Left lung (tissue), 4 donors: ENCODE measurements at regions not wholly inside any gene's neighbourhood (a gene's known extent, or its start where the extent isn't known, plus 50 kb on each side); places are given as distances from the start of the nearest gene placed in this dataset.
A peak's percentile ranks its signal among the peaks of the same experiment; 100 is the strongest.

Experiments used
- ATAC-seq: fragments of 200-7000 bp; cut with Tn5 transposase; one replicate; pipeline ENCODE4 v1.9.1; 2020; ENCODE audit warnings: moderate library complexity
- DNase-seq, 4 donors: peaks; one replicate each; pipeline ENCODE4 v3.0.0-alpha.2; 2013 to 2020
- H3K27ac ChIP-seq, 2 donors: fragments of 200-600 bp; sonication (generic) in 1 of 2; one replicate each; pipeline versions ENCODE4 v1.5.0 to v1.8.0; 2020 to 2021
- H3K27me3 ChIP-seq, 2 donors: fragments of 200-600 bp; sonication (generic) in 1 of 2; one replicate each; pipeline versions ENCODE4 v1.5.0 to v1.8.0; 2020 to 2021
- H3K36me3 ChIP-seq, 2 donors: fragments of 200-600 bp; sonication (generic) in 1 of 2; one replicate each; pipeline versions ENCODE4 v1.5.0 to v1.8.0; 2020 to 2021
- H3K4me1 ChIP-seq, 2 donors: fragments of 200-600 bp; one replicate each; pipeline ENCODE4 v1.8.0; 2021
- H3K4me3 ChIP-seq, 2 donors: fragments of 200-600 bp; sonication (generic) in 1 of 2; one replicate each; pipeline versions ENCODE4 v1.5.0 to v1.8.0; 2020 to 2021; ENCODE audit warnings: mild to moderate bottlenecking in 1 of 2
- H3K9me3 ChIP-seq, 2 donors: fragments of 200-600 bp; sonication (generic) in 1 of 2; one replicate each; pipeline versions ENCODE4 v1.5.0 to v1.8.0; 2020 to 2021
- CTCF ChIP-seq, 2 donors: fragments of 200-600 bp; sonication (generic) in 1 of 2; IDR thresholded peaks; one replicate each; pipeline versions ENCODE4 v1.5.0 to v1.8.0; 2021; ENCODE audit warnings: antibody characterized with exemption in 2 of 2
- intact Hi-C, 2 donors: fragments of 100-400 bp; cut with DNase I; formaldehyde crosslinking; loops; one replicate each; pipeline versions ENCODE4 v1.11.2 to v1.14.2; 2022
- donor health status: DM: no; HTN: yes; CAD: no.
- donor health status: DM: no; HTN: no; CAD: no.

GRCh38 chr21:22764222-22764621, 1766.0 kb downstream of the NCAM2 start:
- intact Hi-C loops: no loop called here
- Histone ChIP-seq H3K27ac (no peak overlapping the region), H3K4me3 (no peak overlapping the region), H3K9me3 (no peaks in the 10 kb centered on the region), H3K27me3 (no peaks in the 10 kb centered on the region), H3K4me1 (no peaks in the 10 kb centered on the region), H3K36me3 (no peaks in the 10 kb centered on the region)
- DNase-seq (no peak), ATAC-seq (no peak)
- TF ChIP-seq CTCF (IDR thresholded peaks at IDR 0.05): no peak

DNA sequence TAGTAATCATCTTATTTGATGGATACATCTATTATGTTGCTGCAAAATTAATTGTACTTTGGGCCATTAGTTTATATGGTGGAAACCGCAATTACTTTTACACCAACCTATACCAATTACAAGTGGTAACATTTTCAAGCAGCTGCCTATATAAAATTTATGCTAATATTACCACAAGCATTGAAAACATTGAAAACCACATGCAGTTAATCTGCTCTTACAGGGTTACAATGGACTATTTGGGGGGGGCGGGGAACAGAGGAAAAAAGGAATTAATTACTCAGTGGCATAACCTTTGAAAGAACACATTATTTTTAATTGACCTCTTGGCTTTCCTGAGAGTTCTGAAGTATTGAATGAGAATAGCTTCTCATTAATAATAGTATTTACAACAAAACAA, 1793.2 kb downstream of the NCAM2 start:
- TF ChIP-seq CTCF (IDR thresholded peaks at IDR 0.05): no peak
- no peaks in the 10 kb centered on the region for H3K4me1 ChIP-seq
- H3K27ac ChIP-seq: no peak overlapping the region
- intact Hi-C loops: loop anchor here in 1 of 2 donors (10.0 kb wide), 1 partner anchor 1557 kb away; no protein-coding TSS in a partner anchor
- no peaks in the 10 kb centered on the region for H3K27me3 ChIP-seq
- H3K36me3 ChIP-seq: no peaks in the 10 kb centered on the region
- H3K9me3 ChIP-seq: no peaks in the 10 kb centered on the region
- ATAC-seq: no peak
- DNase-seq: no peak
- no peak overlapping the region for H3K4me3 ChIP-seq

DNA sequence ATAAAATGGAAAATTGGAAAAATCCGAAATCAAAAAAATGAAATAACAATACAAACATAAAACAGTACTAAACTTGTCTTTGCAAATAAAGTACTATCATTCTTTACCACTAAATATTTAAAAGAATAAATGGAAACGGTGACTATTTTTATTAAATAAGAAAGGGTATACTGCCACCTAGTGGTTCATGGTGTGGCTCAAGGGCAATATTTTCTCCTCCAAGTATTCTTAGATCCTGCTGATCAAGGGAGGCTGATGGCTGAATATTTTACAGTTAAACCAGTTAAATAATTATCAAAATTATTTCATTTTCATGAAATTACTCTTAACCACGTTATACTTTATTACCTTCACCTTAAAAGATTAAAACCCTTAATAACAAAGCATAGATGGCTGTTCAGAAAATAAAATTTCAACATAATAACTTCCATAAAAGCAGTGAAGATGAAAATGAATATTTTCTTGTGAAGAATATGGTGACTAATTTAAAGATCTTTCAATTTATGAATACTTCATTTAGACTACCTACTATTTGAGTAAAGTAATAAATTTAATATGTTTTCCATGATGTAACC, 1793.9 kb downstream of the NCAM2 start:
- TF ChIP-seq CTCF (IDR thresholded peaks at IDR 0.05): peak; percentile 69 to 78
- Histone ChIP-seq H3K27me3 (no peaks in the 10 kb centered on the region), H3K4me3 (no peak overlapping the region), H3K9me3 (no peaks in the 10 kb centered on the region), H3K4me1 (no peaks in the 10 kb centered on the region), H3K36me3 (no peaks in the 10 kb centered on the region), H3K27ac (no peak overlapping the region)
- intact Hi-C loops: loop anchor here in 1 of 2 donors (10.0 kb wide), 1 partner anchor 1557 kb away; no protein-coding TSS in a partner anchor
- DNase-seq (peak in 2 of 4 donors; percentile 33 to 58), ATAC-seq (peak; percentile 67)

DNA sequence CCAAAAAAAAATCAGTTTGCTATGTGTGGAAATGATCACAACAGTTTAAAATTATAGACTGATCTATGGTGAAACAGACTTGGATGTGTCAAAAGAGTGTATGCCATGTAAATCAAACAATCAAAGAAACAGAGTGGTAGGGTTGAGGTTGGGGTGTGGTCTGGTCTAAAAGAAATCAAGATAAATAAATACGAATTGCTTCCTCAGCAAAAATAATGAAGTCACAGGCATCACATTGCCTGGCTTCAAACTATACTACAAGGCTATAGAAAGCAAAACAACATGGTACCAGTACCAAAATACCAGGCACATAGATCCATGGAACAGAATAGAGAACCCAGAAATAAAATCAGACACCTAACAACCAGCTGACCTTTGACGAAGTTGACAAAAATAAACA, 1796.9 kb downstream of the NCAM2 start:
- Histone ChIP-seq H3K4me1 (no peaks in the 10 kb centered on the region), H3K9me3 (no peaks in the 10 kb centered on the region)
- intact Hi-C loops: loop anchor here in 1 of 2 donors (10.0 kb wide), 1 partner anchor 1560 kb away; no protein-coding TSS in a partner anchor

DNA sequence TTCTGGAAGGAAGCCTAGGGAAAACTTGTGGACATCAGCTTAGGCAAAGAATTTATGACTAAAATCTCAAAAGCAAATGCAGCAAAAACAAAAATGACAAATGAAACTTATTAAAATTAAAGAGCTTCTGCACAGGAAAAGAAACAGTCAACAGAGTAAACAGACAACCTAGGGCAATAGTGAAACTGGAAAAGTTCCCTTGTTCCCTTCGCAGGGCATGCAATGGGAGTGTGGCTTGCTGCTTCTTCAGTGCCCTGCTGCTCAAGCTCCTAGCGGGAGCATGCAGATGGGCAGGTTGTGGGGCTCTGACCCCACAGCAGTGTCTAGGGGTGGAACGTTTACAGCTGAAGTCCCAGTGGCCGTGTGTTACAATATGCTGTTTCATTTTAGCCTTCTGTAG, 1797.4 kb downstream of the NCAM2 start:
- Histone ChIP-seq H3K27ac (no peak overlapping the region), H3K4me1 (no peaks in the 10 kb centered on the region), H3K9me3 (no peaks in the 10 kb centered on the region), H3K36me3 (no peaks in the 10 kb centered on the region), H3K4me3 (no peak overlapping the region), H3K27me3 (no peaks in the 10 kb centered on the region)
- no peak for DNase-seq
- no peak for TF ChIP-seq CTCF (IDR thresholded peaks at IDR 0.05)
- intact Hi-C loops: loop anchor here in 1 of 2 donors (10.0 kb wide), 1 partner anchor 1561 kb away; no protein-coding TSS in a partner anchor
- ATAC-seq: no peak

More for the DNA sequence above, 1796.9 kb downstream of the NCAM2 start:
- H3K4me3 ChIP-seq: no peak overlapping the region
- no peak overlapping the region for H3K27ac ChIP-seq
- no peak for DNase-seq
- no peaks in the 10 kb centered on the region for H3K27me3 ChIP-seq
- TF ChIP-seq CTCF (IDR thresholded peaks at IDR 0.05): no peak
- H3K36me3 ChIP-seq: no peaks in the 10 kb centered on the region
- no peak for ATAC-seq
